ENCODE measurements at regions not wholly inside any gene's neighbourhood (a gene's known extent, or its start where the extent isn't known, plus 50 kb on each side); places are given as distances from the start of the nearest gene placed in this dataset.

- no peak overlapping the region for H3K4me2 ChIP-seq
- no peak overlapping the region for H3K4me3 ChIP-seq
- no peak overlapping the region for H3K27ac ChIP-seq
- no peak for DNase-seq (ENCODE audit: low spot score)
- H3K9me2 ChIP-seq (replicated peaks; ENCODE audit: insufficient read depth): no peaks in the 10 kb centered on the region
- H4K20me1 ChIP-seq (ENCODE audit: insufficient read depth, poor library complexity, severe bottlenecking): no peaks in the 10 kb centered on the region
- H3K27me3 ChIP-seq: no peaks in the 10 kb centered on the region
- H3K4me1 ChIP-seq (ENCODE audit: insufficient read depth): no peaks in the 10 kb centered on the region
- H3K79me2 ChIP-seq: no peaks in the 10 kb centered on the region
- H3K9me3 ChIP-seq (ENCODE audit: low read depth): no peaks in the 10 kb centered on the region
- no peaks in the 10 kb centered on the region for H3K36me3 ChIP-seq (replicated peaks; ENCODE audit: insufficient read depth, low read depth)
- TF ChIP-seq, protein P1, sequence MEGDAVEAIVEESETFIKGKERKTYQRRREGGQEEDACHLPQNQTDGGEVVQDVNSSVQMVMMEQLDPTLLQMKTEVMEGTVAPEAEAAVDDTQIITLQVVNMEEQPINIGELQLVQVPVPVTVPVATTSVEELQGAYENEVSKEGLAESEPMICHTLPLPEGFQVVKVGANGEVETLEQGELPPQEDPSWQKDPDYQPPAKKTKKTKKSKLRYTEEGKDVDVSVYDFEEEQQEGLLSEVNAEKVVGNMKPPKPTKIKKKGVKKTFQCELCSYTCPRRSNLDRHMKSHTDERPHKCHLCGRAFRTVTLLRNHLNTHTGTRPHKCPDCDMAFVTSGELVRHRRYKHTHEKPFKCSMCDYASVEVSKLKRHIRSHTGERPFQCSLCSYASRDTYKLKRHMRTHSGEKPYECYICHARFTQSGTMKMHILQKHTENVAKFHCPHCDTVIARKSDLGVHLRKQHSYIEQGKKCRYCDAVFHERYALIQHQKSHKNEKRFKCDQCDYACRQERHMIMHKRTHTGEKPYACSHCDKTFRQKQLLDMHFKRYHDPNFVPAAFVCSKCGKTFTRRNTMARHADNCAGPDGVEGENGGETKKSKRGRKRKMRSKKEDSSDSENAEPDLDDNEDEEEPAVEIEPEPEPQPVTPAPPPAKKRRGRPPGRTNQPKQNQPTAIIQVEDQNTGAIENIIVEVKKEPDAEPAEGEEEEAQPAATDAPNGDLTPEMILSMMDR (IDR thresholded peaks at IDR 0.05; ENCODE audit: poor library complexity): no peak
- TF ChIP-seq EZH2phosphoT487 (IDR thresholded peaks at IDR 0.05; ENCODE audit: low read depth, severe bottlenecking, unreplicated experiment) (no peak), EZH2 (IDR thresholded peaks at IDR 0.05; ENCODE audit: borderline replicate concordance) (no peak)
- no peak overlapping the region for H2AFZ ChIP-seq
Observed at GRCh38 chr10:108409306-108409705, 1244.8 kb upstream of the SORCS1 start.

DNA sequence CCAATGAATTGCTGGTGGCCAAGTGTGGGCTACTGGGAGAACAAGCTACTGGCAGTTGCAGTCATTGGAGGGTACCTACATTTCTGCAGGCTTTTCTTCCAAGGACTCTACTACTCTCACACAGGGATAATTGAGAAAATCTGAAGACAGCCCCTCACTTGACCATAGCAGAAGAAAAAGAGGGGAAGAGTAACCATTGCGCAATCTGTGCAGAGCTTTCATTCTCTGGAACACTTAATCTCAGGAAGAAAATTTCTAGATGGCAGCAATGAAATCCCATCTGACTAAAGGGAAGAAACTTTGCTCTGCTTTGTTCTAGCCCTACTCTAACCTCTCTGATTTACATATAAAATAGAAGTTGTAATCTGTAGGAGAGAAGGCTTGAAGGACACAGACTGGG lies 1239.6 kb upstream of the SORCS1 start:
- WGBS (ENCODE audit: low lambda C conversion rate, missing lambda C conversion rate): 95% methylated on average over 1 of the region's 1 CpG
- Histone ChIP-seq H2AFZ (no peak overlapping the region), H3K9me3 (ENCODE audit: low read depth) (no peaks in the 10 kb centered on the region), H4K20me1 (ENCODE audit: insufficient read depth, poor library complexity, severe bottlenecking) (no peaks in the 10 kb centered on the region), H3K27ac (no peak overlapping the region), H3K4me1 (ENCODE audit: insufficient read depth) (no peaks in the 10 kb centered on the region), H3K79me2 (no peaks in the 10 kb centered on the region), H3K4me2 (no peak overlapping the region), H3K27me3 (no peaks in the 10 kb centered on the region), H3K9me2 (replicated peaks; ENCODE audit: insufficient read depth) (no peaks in the 10 kb centered on the region), H3K36me3 (replicated peaks; ENCODE audit: insufficient read depth, low read depth) (no peaks in the 10 kb centered on the region), H3K4me3 (no peak overlapping the region)
- TF ChIP-seq EZH2phosphoT487 (IDR thresholded peaks at IDR 0.05; ENCODE audit: low read depth, severe bottlenecking, unreplicated experiment): no peak
- TF ChIP-seq, protein P1 (IDR thresholded peaks at IDR 0.05; ENCODE audit: poor library complexity): no peak
- TF ChIP-seq EZH2 (IDR thresholded peaks at IDR 0.05; ENCODE audit: borderline replicate concordance): no peak
- DNase-seq (ENCODE audit: low spot score): no peak

DNA sequence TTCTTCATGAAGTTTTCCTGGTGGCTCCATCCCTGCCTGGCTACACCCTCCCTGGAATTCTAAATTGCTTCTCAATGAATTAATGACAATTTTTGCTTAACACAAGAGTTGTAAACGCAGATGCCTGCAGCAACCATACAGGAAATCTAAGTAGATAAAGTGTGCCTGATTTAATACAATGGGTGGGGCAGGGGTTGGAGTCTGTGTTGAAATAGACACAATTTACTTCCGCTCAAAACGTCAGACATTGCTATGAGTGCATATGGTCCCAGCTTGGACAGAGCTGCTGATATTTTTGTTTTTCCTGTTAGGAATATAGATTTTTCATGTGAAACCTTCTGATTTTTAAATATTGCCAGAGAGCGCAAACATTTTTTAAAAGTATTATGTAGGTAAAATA lies 1235.0 kb upstream of the SORCS1 start:
- WGBS (ENCODE audit: low lambda C conversion rate, missing lambda C conversion rate): 86% methylated on average over 4 of the region's 4 CpGs
- TF ChIP-seq EZH2 (IDR thresholded peaks at IDR 0.05; ENCODE audit: borderline replicate concordance) (no peak), EZH2phosphoT487 (IDR thresholded peaks at IDR 0.05; ENCODE audit: low read depth, severe bottlenecking, unreplicated experiment) (no peak)
- TF ChIP-seq, protein P1 (IDR thresholded peaks at IDR 0.05; ENCODE audit: poor library complexity): no peak

GRCh38 chr10:108393089-108393488 lies 1228.6 kb upstream of the SORCS1 start:
- DNase-seq (ENCODE audit: low spot score): no peak
- H2AFZ ChIP-seq: no peak overlapping the region
- no peaks in the 10 kb centered on the region for H3K79me2 ChIP-seq
- no peak overlapping the region for H3K4me3 ChIP-seq
- H3K9me2 ChIP-seq (replicated peaks; ENCODE audit: insufficient read depth): no peaks in the 10 kb centered on the region
- H4K20me1 ChIP-seq (ENCODE audit: insufficient read depth, poor library complexity, severe bottlenecking): no peaks in the 10 kb centered on the region
- no peaks in the 10 kb centered on the region for H3K9me3 ChIP-seq (ENCODE audit: low read depth)
- whole genome bisulfite sequencing (ENCODE audit: low lambda C conversion rate, missing lambda C conversion rate): 76% methylated on average over 1 of the region's 1 CpG
- no peaks in the 10 kb centered on the region for H3K36me3 ChIP-seq (replicated peaks; ENCODE audit: insufficient read depth, low read depth)
- no peak overlapping the region for H3K4me2 ChIP-seq
- no peak overlapping the region for H3K27ac ChIP-seq
- no peaks in the 10 kb centered on the region for H3K27me3 ChIP-seq
- no peak for TF ChIP-seq EZH2phosphoT487 (IDR thresholded peaks at IDR 0.05; ENCODE audit: low read depth, severe bottlenecking, unreplicated experiment)
- no peak for TF ChIP-seq EZH2 (IDR thresholded peaks at IDR 0.05; ENCODE audit: borderline replicate concordance)
- TF ChIP-seq, protein P1 (IDR thresholded peaks at IDR 0.05; ENCODE audit: poor library complexity): no peak
- no peaks in the 10 kb centered on the region for H3K4me1 ChIP-seq (ENCODE audit: insufficient read depth)

More for the DNA sequence above, 1235.0 kb upstream of the SORCS1 start:
- no peaks in the 10 kb centered on the region for H3K27me3 ChIP-seq
- no peak overlapping the region for H3K27ac ChIP-seq
- H3K4me3 ChIP-seq: no peak overlapping the region
- H3K9me2 ChIP-seq (replicated peaks; ENCODE audit: insufficient read depth): no peaks in the 10 kb centered on the region
- H4K20me1 ChIP-seq (ENCODE audit: insufficient read depth, poor library complexity, severe bottlenecking): no peaks in the 10 kb centered on the region
- H3K4me2 ChIP-seq: no peak overlapping the region
- H3K79me2 ChIP-seq: no peaks in the 10 kb centered on the region
- H3K4me1 ChIP-seq (ENCODE audit: insufficient read depth): no peaks in the 10 kb centered on the region
- H3K36me3 ChIP-seq (replicated peaks; ENCODE audit: insufficient read depth, low read depth): no peaks in the 10 kb centered on the region
- DNase-seq (ENCODE audit: low spot score): no peak
- no peak overlapping the region for H2AFZ ChIP-seq
- H3K9me3 ChIP-seq (ENCODE audit: low read depth): no peaks in the 10 kb centered on the region
